ENCODE measurements at regions not wholly inside any gene's neighbourhood (a gene's known extent, or its start where the extent isn't known, plus 50 kb on each side); places are given as distances from the start of the nearest gene placed in this dataset.

- DNase-seq, result peak in 1 of 2 donors; percentile 33
- WGBS, 5 donors, result 39 to 50% (median 42%) methylated on average over 5 of the region's 5 CpGs
- Histone ChIP-seq H3K27me3 (peaks cover 0 to 24% (median 4%) of the 10 kb centered on the region in 3 donors), H3K4me3 (no peak overlapping the region), H3K36me3 (no peaks in the 10 kb centered on the region), H3K9me3 (no peaks in the 10 kb centered on the region), H3K4me1 (no peaks in the 10 kb centered on the region), H3K27ac (no peak overlapping the region)
- no peak for TF ChIP-seq CTCF (IDR thresholded peaks at IDR 0.05)
- TF ChIP-seq POLR2A (IDR thresholded peaks at IDR 0.05), result no peak
- TF ChIP-seq EP300 (IDR thresholded peaks at IDR 0.05), result no peak
- no peak for TF ChIP-seq POLR2AphosphoS5 (IDR thresholded peaks at IDR 0.05)
- intact Hi-C loops (cut with DNase I; ENCODE audit: low total_unique reads), result no loop called here
Measured at GRCh38 chr1:226485192-226485591, 63.4 kb upstream of the STUM start.

DNA sequence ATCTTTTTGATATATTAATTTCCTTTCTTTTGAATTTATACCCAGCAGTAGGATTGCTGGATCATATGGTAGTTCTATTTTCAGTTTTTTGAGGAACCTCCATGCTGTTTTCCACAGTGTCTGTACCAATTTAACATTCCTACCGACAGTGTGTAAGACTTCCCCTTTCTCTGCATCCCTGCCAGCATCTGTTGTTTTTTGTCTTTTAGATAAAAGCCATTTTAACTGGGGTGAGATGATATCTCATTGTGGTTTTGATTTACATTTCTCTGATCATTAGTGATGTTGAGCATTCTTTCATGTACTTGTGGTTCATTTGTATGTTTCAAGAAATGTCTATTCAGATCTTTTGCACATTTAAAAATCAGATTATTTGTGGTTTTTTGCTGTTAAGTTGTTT is 62.4 kb upstream of the STUM start:
- H3K27me3 ChIP-seq, result peaks cover 0 to 24% (median 4%) of the 10 kb centered on the region in 3 donors
- H3K4me1 ChIP-seq, result no peaks in the 10 kb centered on the region
- TF ChIP-seq POLR2A (IDR thresholded peaks at IDR 0.05), result no peak
- TF ChIP-seq CTCF (IDR thresholded peaks at IDR 0.05), result no peak
- no peak for TF ChIP-seq EP300 (IDR thresholded peaks at IDR 0.05)
- TF ChIP-seq POLR2AphosphoS5 (IDR thresholded peaks at IDR 0.05), result no peak
- intact Hi-C loops (cut with DNase I; ENCODE audit: low total_unique reads), result no loop called here
- H3K27ac ChIP-seq, result no peak overlapping the region
- WGBS, 5 donors, result 63 to 77% (median 68%) methylated on average over 1 of the region's 1 CpG
- no peaks in the 10 kb centered on the region for H3K36me3 ChIP-seq
- no peaks in the 10 kb centered on the region for H3K9me3 ChIP-seq
- DNase-seq, result no peak
- H3K4me3 ChIP-seq, result no peak overlapping the region

- WGBS, 5 donors, result 42 to 59% (median 45%) methylated on average over 2 of the region's 2 CpGs
- no peaks in the 10 kb centered on the region for H3K4me1 ChIP-seq
- intact Hi-C loops (cut with DNase I; ENCODE audit: low total_unique reads), result no loop called here
- TF ChIP-seq CTCF (IDR thresholded peaks at IDR 0.05) (no peak), POLR2A (IDR thresholded peaks at IDR 0.05) (no peak), POLR2AphosphoS5 (IDR thresholded peaks at IDR 0.05) (no peak), EP300 (IDR thresholded peaks at IDR 0.05) (no peak)
- peaks cover 0 to 9% (median 0%) of the 10 kb centered on the region in 3 donors for H3K27me3 ChIP-seq
- H3K27ac ChIP-seq, result no peak overlapping the region
- no peaks in the 10 kb centered on the region for H3K36me3 ChIP-seq
- no peaks in the 10 kb centered on the region for H3K9me3 ChIP-seq
- no peak overlapping the region for H3K4me3 ChIP-seq
- peak in 1 of 2 donors; percentile 22 for DNase-seq
Measured at GRCh38 chr1:226487921-226488320, 60.6 kb upstream of the STUM start.

- Histone ChIP-seq H3K4me3 (no peak overlapping the region), H3K4me1 (no peaks in the 10 kb centered on the region), H3K36me3 (no peaks in the 10 kb centered on the region), H3K9me3 (no peaks in the 10 kb centered on the region), H3K27me3 (no peaks in the 10 kb centered on the region), H3K27ac (no peak overlapping the region)
- WGBS, 5 donors, result 81 to 87% (median 83%) methylated on average over 9 of the region's 9 CpGs
- intact Hi-C loops (cut with DNase I; ENCODE audit: low total_unique reads), result no loop called here
- TF ChIP-seq CTCF (IDR thresholded peaks at IDR 0.05), result no peak
- no peak for TF ChIP-seq EP300 (IDR thresholded peaks at IDR 0.05)
- no peak for TF ChIP-seq POLR2AphosphoS5 (IDR thresholded peaks at IDR 0.05)
- TF ChIP-seq POLR2A (IDR thresholded peaks at IDR 0.05), result no peak
- no peak for DNase-seq
Measured at GRCh38 chr1:226489718-226490425, 58.7 kb upstream of the STUM start.
